NT2/D1 (cell line): ENCODE measurements at regions not wholly inside any gene's neighbourhood (a gene's known extent, or its start where the extent isn't known, plus 50 kb on each side); places are given as distances from the start of the nearest gene placed in this dataset.

Experiments used
- DNase-seq: peaks from one replicate; pipeline ENCODE4 v3.0.0-alpha.2; 2011; ENCODE audit warnings: low read depth, low spot score
- H3K27me3 ChIP-seq: 2 replicates; pipeline ENCODE4 v1.6.0; 2011; ENCODE audit warnings: mild to moderate bottlenecking; ENCODE audit not compliant: insufficient read length, insufficient read depth
- H3K36me3 ChIP-seq: 2 replicates; pipeline ENCODE4 v1.6.1; 2011; ENCODE audit warnings: mild to moderate bottlenecking, low read length, mixed read lengths; ENCODE audit not compliant: insufficient read depth, insufficient read length
- H3K4me1 ChIP-seq: 2 replicates; pipeline ENCODE4 v1.5.1; 2011; ENCODE audit not compliant: insufficient read depth, insufficient read length
- H3K4me3 ChIP-seq: 2 replicates; pipeline ENCODE4 v1.5.1; 2011; ENCODE audit warnings: low read depth; ENCODE audit not compliant: insufficient read length
- H3K9ac ChIP-seq: 2 replicates; pipeline ENCODE4 v1.6.0; 2011; ENCODE audit warnings: low read depth; ENCODE audit not compliant: insufficient read length
- H3K9me3 ChIP-seq: 2 replicates; pipeline ENCODE4 v1.5.1; 2011; ENCODE audit warnings: mild to moderate bottlenecking, low read length; ENCODE audit not compliant: insufficient read depth
- SUZ12 ChIP-seq: IDR thresholded peaks from 2 replicates; pipeline ENCODE4 v1.6.1; 2011; ENCODE audit not compliant: insufficient read length, insufficient read depth; ENCODE audit errors: extremely low read depth
- YY1 ChIP-seq: IDR thresholded peaks from 2 replicates; pipeline ENCODE4 v1.6.1; 2011; ENCODE audit not compliant: insufficient read length, insufficient read depth
- ZNF274 ChIP-seq: IDR thresholded peaks from 2 replicates; pipeline ENCODE4 v1.6.1; 2011; ENCODE audit warnings: mild to moderate bottlenecking, low read depth, low read length

GRCh38 chr18:24677011-24677410, 216.6 kb downstream of the HRH4 start:
- no peak for DNase-seq
- Histone ChIP-seq H3K9me3 (no peaks in the 10 kb centered on the region; the same call in 1 of the 2 replicates), H3K36me3 (no peaks in the 10 kb centered on the region), H3K9ac (no peak overlapping the region), H3K4me3 (no peak overlapping the region), H3K27me3 (no peaks in the 10 kb centered on the region), H3K4me1 (no peaks in the 10 kb centered on the region)
- TF ChIP-seq ZNF274 (no peak), YY1 (no peak), SUZ12 (no peak)

- no peaks in the 10 kb centered on the region for H3K36me3 ChIP-seq
- DNase-seq: no peak
- no peaks in the 10 kb centered on the region for H3K4me1 ChIP-seq
- no peak overlapping the region for H3K9ac ChIP-seq
- no peaks in the 10 kb centered on the region; the same call in 1 of the 2 replicates for H3K9me3 ChIP-seq
- TF ChIP-seq YY1: no peak
- no peak for TF ChIP-seq SUZ12
- no peak for TF ChIP-seq ZNF274
- H3K27me3 ChIP-seq: no peaks in the 10 kb centered on the region
- no peak overlapping the region for H3K4me3 ChIP-seq
Observed at GRCh38 chr18:24678107-24678506, 217.7 kb downstream of the HRH4 start.

- H3K4me1 ChIP-seq: no peaks in the 10 kb centered on the region
- no peak for DNase-seq
- H3K9ac ChIP-seq: no peak overlapping the region
- TF ChIP-seq YY1 (no peak), ZNF274 (no peak), SUZ12 (no peak)
- peaks cover 2% of the 10 kb centered on the region for H3K9me3 ChIP-seq
- H3K4me3 ChIP-seq: no peak overlapping the region
- H3K27me3 ChIP-seq: no peaks in the 10 kb centered on the region
- no peaks in the 10 kb centered on the region for H3K36me3 ChIP-seq
Observed at GRCh38 chr18:24678626-24679025, 218.2 kb downstream of the HRH4 start.

- H3K4me3 ChIP-seq: no peak overlapping the region
Observed at GRCh38 chr18:24679062-24679461, 218.6 kb downstream of the HRH4 start.

GRCh38 chr18:24683925-24684324, 223.5 kb downstream of the HRH4 start:
- H3K36me3 ChIP-seq: no peaks in the 10 kb centered on the region
- peaks cover 7% of the 10 kb centered on the region for H3K9me3 ChIP-seq
- peak; percentile 6 for DNase-seq
- no peak overlapping the region for H3K9ac ChIP-seq
- TF ChIP-seq ZNF274 (no peak), YY1 (no peak), SUZ12 (no peak)
- no peaks in the 10 kb centered on the region for H3K4me1 ChIP-seq
- no peak overlapping the region for H3K4me3 ChIP-seq
- H3K27me3 ChIP-seq: no peaks in the 10 kb centered on the region

More at GRCh38 chr18:24679062-24679461, 218.6 kb downstream of the HRH4 start:
- DNase-seq: no peak
- Histone ChIP-seq H3K9me3 (peaks cover 6% of the 10 kb centered on the region), H3K4me1 (no peaks in the 10 kb centered on the region), H3K27me3 (no peaks in the 10 kb centered on the region), H3K9ac (no peak overlapping the region), H3K36me3 (no peaks in the 10 kb centered on the region)
- no peak for TF ChIP-seq YY1
- no peak for TF ChIP-seq ZNF274
- no peak for TF ChIP-seq SUZ12

- Histone ChIP-seq H3K4me1 (no peaks in the 10 kb centered on the region), H3K27me3 (no peaks in the 10 kb centered on the region), H3K9me3 (peaks cover 7% of the 10 kb centered on the region), H3K36me3 (no peaks in the 10 kb centered on the region), H3K4me3 (no peak overlapping the region), H3K9ac (no peak overlapping the region)
- no peak for DNase-seq
- TF ChIP-seq SUZ12 (no peak), YY1 (no peak), ZNF274 (no peak)
Observed at GRCh38 chr18:24685254-24685959, 225.0 kb downstream of the HRH4 start.

GRCh38 chr18:24695168-24695567, 234.7 kb downstream of the HRH4 start:
- Histone ChIP-seq H3K4me1 (no peaks in the 10 kb centered on the region), H3K36me3 (no peaks in the 10 kb centered on the region), H3K9ac (no peak overlapping the region), H3K4me3 (no peak overlapping the region), H3K27me3 (no peaks in the 10 kb centered on the region), H3K9me3 (peaks cover 16% of the 10 kb centered on the region)
- no peak for DNase-seq
- no peak for TF ChIP-seq YY1
- no peak for TF ChIP-seq ZNF274
- TF ChIP-seq SUZ12: no peak
